Esophagus muscularis mucosa (tissue), 4 donors: ENCODE measurements at regions not wholly inside any gene's neighbourhood (a gene's known extent, or its start where the extent isn't known, plus 50 kb on each side); places are given as distances from the start of the nearest gene placed in this dataset.

Experiments
- DNase-seq: peaks from one replicate; pipeline ENCODE4 v3.0.0-alpha.2; 2017; ENCODE audit errors: extremely low spot score
- H3K27ac ChIP-seq, 4 donors: fragments of 200-600 bp; sonication (generic); replicated peaks in 1 of 4; 1 replicate in 3 of 4; 2 replicates in 1 of 4; pipeline ENCODE4 v1.5.1; 2016 to 2019; ENCODE audit warnings: mild to moderate bottlenecking in 1 of 4
- H3K27me3 ChIP-seq, 4 donors: fragments of 200-600 bp; sonication (generic); one replicate each; pipeline versions ENCODE4 v1.5.1 to v1.6.0; 2016 to 2019
- H3K36me3 ChIP-seq, 4 donors: fragments of 200-600 bp; sonication (generic); one replicate each; pipeline ENCODE4 v1.5.1; 2016 to 2019
- H3K4me1 ChIP-seq, 4 donors: fragments of 200-600 bp; sonication (generic); one replicate each; pipeline ENCODE4 v1.5.1; 2016 to 2019
- H3K4me3 ChIP-seq, 4 donors: fragments of 200-600 bp; sonication (generic); 1 replicate in 2 of 4; 2 replicates in 2 of 4; pipeline ENCODE4 v1.5.1; 2016 to 2019; ENCODE audit warnings: mild to moderate bottlenecking in 4 of 4, moderate library complexity in 1 of 4
- H3K9me3 ChIP-seq, 4 donors: fragments of 200-600 bp; sonication (generic); 1 replicate in 3 of 4; 2 replicates in 1 of 4; pipeline ENCODE4 v1.5.1; 2016 to 2019
- CTCF ChIP-seq, 3 experiments: fragments of 200-600 bp in 2 of 3; fragments of 450-650 bp in 1 of 3; sonication (generic) in 2 of 3; IDR thresholded peaks; one replicate each; pipeline ENCODE4 v1.5.1; 2017 to 2019; ENCODE audit warnings: antibody characterized with exemption in 3 of 3, mild to moderate bottlenecking in 2 of 3, moderate library complexity in 1 of 3
- EP300 ChIP-seq: sonication (generic); formaldehyde crosslinking; IDR thresholded peaks from one replicate; pipeline ENCODE4 v1.6.1; 2017; ENCODE audit warnings: antibody characterized with exemption
- POLR2A ChIP-seq: fragments of 450-650 bp; IDR thresholded peaks from one replicate; pipeline ENCODE4 v1.6.1; 2017; ENCODE audit warnings: antibody characterized with exemption, moderate library complexity, mild to moderate bottlenecking, low read depth
- POLR2AphosphoS5 ChIP-seq, 2 donors: sonication (generic); formaldehyde crosslinking; IDR thresholded peaks; one replicate each; pipeline ENCODE4 v1.6.1; 2017; ENCODE audit warnings: antibody characterized with exemption in 2 of 2
- WGBS: methylation state at CpG from one replicate; pipeline ENCODE4 v1.1.5; 2018; 5-methylcytosine and 5-hydroxymethylcytosine counted together
- intact Hi-C: fragments of 100-400 bp; cut with DNase I; formaldehyde crosslinking; loops from one replicate; pipeline ENCODE4 v1.15.1; 2023

- Histone ChIP-seq H3K4me3 (no peak overlapping the region), H3K27me3 (no peaks in the 10 kb centered on the region), H3K36me3 (no peaks in the 10 kb centered on the region), H3K27ac (no peak overlapping the region), H3K9me3 (no peaks in the 10 kb centered on the region), H3K4me1 (no peaks in the 10 kb centered on the region)
- intact Hi-C loops, result no loop called here
- DNase-seq, result no peak
- whole genome bisulfite sequencing, result 58% methylated on average over 3 of the region's 3 CpGs
- TF ChIP-seq EP300 (no peak), CTCF (IDR thresholded peaks at IDR 0.05) (no peak), POLR2AphosphoS5 (IDR thresholded peaks at IDR 0.05) (no peak), POLR2A (no peak)
Observed at GRCh38 chr7:54249686-54250085, 292.5 kb upstream of the VSTM2A start.

- H3K27ac ChIP-seq, result no peak overlapping the region
- no peaks in the 10 kb centered on the region for H3K27me3 ChIP-seq
- intact Hi-C loops, result no loop called here
- 75% methylated on average over 7 of the region's 7 CpGs for WGBS
- no peaks in the 10 kb centered on the region for H3K9me3 ChIP-seq
- TF ChIP-seq POLR2AphosphoS5 (IDR thresholded peaks at IDR 0.05), result no peak
- TF ChIP-seq CTCF (IDR thresholded peaks at IDR 0.05), result no peak
- TF ChIP-seq POLR2A, result no peak
- no peak for TF ChIP-seq EP300
- no peaks in the 10 kb centered on the region for H3K36me3 ChIP-seq
- H3K4me3 ChIP-seq, result no peak overlapping the region
- no peaks in the 10 kb centered on the region for H3K4me1 ChIP-seq
- no peak for DNase-seq
Observed at GRCh38 chr7:54252256-54253035, 289.7 kb upstream of the VSTM2A start.

GRCh38 chr7:54253036-54253373 lies 289.2 kb upstream of the VSTM2A start:
- no peak overlapping the region for H3K4me3 ChIP-seq
- DNase-seq, result no peak
- TF ChIP-seq POLR2A (no peak), CTCF (IDR thresholded peaks at IDR 0.05) (no peak), POLR2AphosphoS5 (IDR thresholded peaks at IDR 0.05) (no peak), EP300 (no peak)

GRCh38 chr7:54255242-54255641 lies 286.9 kb upstream of the VSTM2A start:
- no peaks in the 10 kb centered on the region for H3K36me3 ChIP-seq
- TF ChIP-seq POLR2AphosphoS5 (IDR thresholded peaks at IDR 0.05), result no peak
- no peak for TF ChIP-seq POLR2A
- no peak for TF ChIP-seq CTCF (IDR thresholded peaks at IDR 0.05)
- TF ChIP-seq EP300, result no peak
- intact Hi-C loops, result no loop called here
- H3K4me1 ChIP-seq, result no peaks in the 10 kb centered on the region
- H3K27me3 ChIP-seq, result no peaks in the 10 kb centered on the region
- WGBS, result 23% methylated on average over 1 of the region's 1 CpG
- H3K27ac ChIP-seq, result no peak overlapping the region
- no peak for DNase-seq
- H3K4me3 ChIP-seq, result no peak overlapping the region
- no peaks in the 10 kb centered on the region for H3K9me3 ChIP-seq

More at GRCh38 chr7:54253036-54253373, 289.2 kb upstream of the VSTM2A start:
- no peak overlapping the region for H3K27ac ChIP-seq
- intact Hi-C loops, result no loop called here
- H3K4me1 ChIP-seq, result no peaks in the 10 kb centered on the region
- H3K36me3 ChIP-seq, result no peaks in the 10 kb centered on the region
- no peaks in the 10 kb centered on the region for H3K27me3 ChIP-seq
- 64% methylated on average over 5 of the region's 5 CpGs for WGBS
- no peaks in the 10 kb centered on the region for H3K9me3 ChIP-seq

GRCh38 chr7:54259185-54259584 lies 283.0 kb upstream of the VSTM2A start:
- WGBS, result 80% methylated on average over 9 of the region's 9 CpGs

More at GRCh38 chr7:54259185-54259584, 283.0 kb upstream of the VSTM2A start:
- Histone ChIP-seq H3K27me3 (no peaks in the 10 kb centered on the region), H3K4me1 (no peaks in the 10 kb centered on the region), H3K36me3 (no peaks in the 10 kb centered on the region), H3K27ac (no peak overlapping the region), H3K9me3 (no peaks in the 10 kb centered on the region), H3K4me3 (no peak overlapping the region)
- TF ChIP-seq CTCF (IDR thresholded peaks at IDR 0.05) (no peak), EP300 (no peak), POLR2A (no peak), POLR2AphosphoS5 (IDR thresholded peaks at IDR 0.05) (no peak)
- no peak for DNase-seq
- intact Hi-C loops, result no loop called here
